Stimulated activated CD8-positive, alpha-beta memory T cell treated with anti-CD3 and anti-CD28 coated beads, Interleukin-15, amount 100 ng/mL, for 48 hours (primary cell): ENCODE measurements at regions not wholly inside any gene's neighbourhood (a gene's known extent, or its start where the extent isn't known, plus 50 kb on each side); places are given as distances from the start of the nearest gene placed in this dataset.
"Not testable (repeated sequence)": the region's sequence is repeated elsewhere in the genome, so short reads cannot be mapped to it uniquely, and the experiment has no call there.

ENCODE experiments used
- DNase-seq, 2 donors: peaks; one replicate each; pipeline ENCODE4 v3.0.0-alpha.2; 2020; ENCODE audit warnings: low read depth in 2 of 2

GRCh38 chr6:40887079-40887791 lies 151.8 kb downstream of the UNC5CL start:
- DNase-seq: no peak

- no peak for DNase-seq
Observed at GRCh38 chr6:40885139-40885774, 153.8 kb downstream of the UNC5CL start.

GRCh38 chr6:40882323-40882997 lies 156.6 kb downstream of the UNC5CL start:
- no peak for DNase-seq

- no peak for DNase-seq
Observed at GRCh38 chr6:40881501-40881900, 157.5 kb downstream of the UNC5CL start.

- no peak for DNase-seq
Observed at GRCh38 chr6:40880906-40881305, 158.1 kb downstream of the UNC5CL start.

GRCh38 chr6:40879169-40879568 lies 159.9 kb downstream of the UNC5CL start:
- no peak for DNase-seq

GRCh38 chr6:40877362-40877761 lies 161.7 kb downstream of the UNC5CL start:
- peak; percentile 23 to 44 for DNase-seq

GRCh38 chr6:40876336-40876735 lies 162.7 kb downstream of the UNC5CL start:
- DNase-seq: no peak

- no peak for DNase-seq
Observed at GRCh38 chr6:40874495-40874894, 164.5 kb downstream of the UNC5CL start.

- DNase-seq: no peak
Observed at GRCh38 chr6:40871424-40871823, 167.6 kb downstream of the UNC5CL start.

GRCh38 chr6:40868089-40868865 lies 170.7 kb downstream of the UNC5CL start:
- not testable (repeated sequence) for DNase-seq

- not testable (repeated sequence) for DNase-seq
Observed at GRCh38 chr6:40867527-40867926, 171.5 kb downstream of the UNC5CL start.

- not testable (repeated sequence) for DNase-seq
Observed at GRCh38 chr6:40865259-40865658, 173.8 kb downstream of the UNC5CL start.

- DNase-seq: no peak
Observed at GRCh38 chr6:40860443-40860842, 178.6 kb downstream of the UNC5CL start.

GRCh38 chr6:40856271-40856670 lies 182.8 kb downstream of the UNC5CL start:
- DNase-seq: no peak

- DNase-seq: no peak
Observed at GRCh38 chr6:40855168-40855880, 183.7 kb downstream of the UNC5CL start.

- no peak for DNase-seq
Observed at GRCh38 chr6:40854592-40854991, 184.4 kb downstream of the UNC5CL start.

GRCh38 chr6:40852779-40853373 lies 186.1 kb downstream of the UNC5CL start:
- no peak for DNase-seq

GRCh38 chr6:40849546-40849945 lies 189.5 kb downstream of the UNC5CL start:
- DNase-seq: no peak

- no peak for DNase-seq
Observed at GRCh38 chr6:40848868-40849514, 190.0 kb downstream of the UNC5CL start.

- DNase-seq: no peak
Observed at GRCh38 chr6:40848038-40848437, 191.0 kb downstream of the UNC5CL start.
